ENCODE measurements at regions not wholly inside any gene's neighbourhood (a gene's known extent, or its start where the extent isn't known, plus 50 kb on each side); places are given as distances from the start of the nearest gene placed in this dataset.
A peak's percentile ranks its signal among the peaks of the same experiment; 100 is the strongest.

DNA sequence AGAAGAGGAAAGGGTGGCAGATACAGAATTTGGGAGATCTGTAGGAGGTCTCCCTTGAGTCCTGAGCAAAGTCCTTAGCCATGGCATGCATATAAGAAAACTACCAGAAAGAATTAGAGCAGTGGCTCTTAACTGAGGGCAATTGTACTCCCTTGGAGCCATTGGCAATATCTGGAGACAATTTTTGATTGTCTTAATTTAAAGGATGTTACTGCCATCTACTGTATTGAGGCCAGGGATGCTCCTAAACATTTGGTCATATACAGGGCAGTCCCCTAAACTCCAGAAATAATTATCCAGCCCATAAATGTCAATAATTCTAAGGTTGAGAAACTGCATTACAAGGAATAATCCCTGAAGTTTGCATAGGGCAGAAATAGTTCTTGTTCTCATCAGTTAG lies 136.4 kb upstream of the ODAD2 start:
- Mint-ChIP-seq H3K4me1 (peaks cover 0 to 6% (median under 1%) of the 10 kb centered on the region in 4 donors), H3K36me3 (peaks cover 47% of the 10 kb centered on the region), H3K27ac (no peak overlapping the region), H3K4me3 (no peak overlapping the region), H3K9me3 (peaks cover 2 to 27% (median 14%) of the 10 kb centered on the region in 7 donors), H3K27me3 (no peaks in the 10 kb centered on the region)
- Histone ChIP-seq H3K36me3 (ENCODE audit: control insufficient read depth, insufficient read depth, low read length) (peaks cover 4% of the 10 kb centered on the region), H3K9me3 (ENCODE audit: control insufficient read depth in 2 of 2, low read length in 2 of 2) (peaks cover 17 to 22% of the 10 kb centered on the region in 2 experiments), H3K27ac (ENCODE audit: insufficient read depth, low read length, poor library complexity, severe bottlenecking) (no peak overlapping the region), H3K27me3 (ENCODE audit: control insufficient read depth, insufficient read depth, low read length) (no peaks in the 10 kb centered on the region), H3K4me1 (ENCODE audit: control insufficient read depth, insufficient read depth, low read length, poor library complexity, severe bottlenecking) (no peaks in the 10 kb centered on the region), H3K4me3 (ENCODE audit: low read depth, low read length) (no peak overlapping the region)
- DNase-seq (no peak), ATAC-seq (ENCODE audit: low read depth in 2 of 2) (no peak)

DNA sequence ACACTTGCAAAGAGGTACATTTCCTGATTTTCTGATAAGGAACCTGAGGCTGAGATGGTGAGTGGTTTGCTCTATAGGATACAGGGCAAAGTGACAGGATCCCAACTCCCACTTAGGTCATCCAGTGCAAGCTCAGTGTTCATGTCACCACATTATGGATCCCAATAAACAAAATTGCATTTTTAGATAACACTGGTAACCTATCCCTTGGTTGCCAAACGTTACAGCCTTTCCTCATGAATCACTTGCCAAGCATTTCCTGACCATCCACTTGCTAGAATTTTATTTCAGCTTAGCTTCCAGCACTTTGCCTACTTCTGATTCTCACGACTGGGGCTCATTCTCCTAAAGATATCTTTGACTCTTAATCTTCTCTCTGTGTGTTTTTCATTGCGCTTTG lies 131.4 kb upstream of the ODAD2 start:
- Histone ChIP-seq H3K36me3 (ENCODE audit: control insufficient read depth, insufficient read depth, low read length) (no peaks in the 10 kb centered on the region), H3K27me3 (ENCODE audit: control insufficient read depth, insufficient read depth, low read length) (no peaks in the 10 kb centered on the region), H3K27ac (ENCODE audit: insufficient read depth, low read length, poor library complexity, severe bottlenecking) (no peak overlapping the region), H3K4me1 (ENCODE audit: control insufficient read depth, insufficient read depth, low read length, poor library complexity, severe bottlenecking) (no peaks in the 10 kb centered on the region), H3K9me3 (ENCODE audit: control insufficient read depth in 2 of 2, low read length in 2 of 2) (peaks cover 0 to 2% of the 10 kb centered on the region in 2 experiments), H3K4me3 (ENCODE audit: low read depth, low read length) (no peak overlapping the region)
- Mint-ChIP-seq H3K4me3 (no peak overlapping the region), H3K27me3 (no peaks in the 10 kb centered on the region), H3K4me1 (peaks cover 0 to 12% (median 1%) of the 10 kb centered on the region in 4 donors), H3K9me3 (peaks cover 0 to 16% (median 5%) of the 10 kb centered on the region in 7 donors), H3K27ac (no peak overlapping the region), H3K36me3 (peaks cover 52% of the 10 kb centered on the region)
- DNase-seq = no peak
- no peak for ATAC-seq (ENCODE audit: low read depth in 2 of 2)

DNA sequence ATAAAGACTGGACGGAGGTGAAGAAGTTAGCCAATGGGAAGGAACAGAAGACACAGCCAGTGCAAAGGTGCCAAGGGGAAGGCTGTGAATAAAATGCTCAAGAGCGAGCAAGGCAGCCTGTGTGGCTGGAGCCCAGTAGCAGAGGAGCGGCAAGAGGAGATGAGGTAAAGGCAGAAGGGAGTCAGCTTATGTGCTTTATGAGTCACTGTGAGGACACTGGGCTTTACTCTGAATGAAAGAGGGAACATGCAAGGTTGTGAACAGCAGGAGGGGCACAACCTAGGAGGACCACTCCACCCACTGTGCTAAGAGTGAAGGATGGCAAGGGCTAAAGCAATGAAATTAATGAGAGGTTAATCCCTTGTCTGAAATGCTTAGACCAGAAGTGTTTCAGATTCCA lies 129.0 kb upstream of the ODAD2 start:
- Mint-ChIP-seq H3K9me3 (peaks cover 0 to 12% (median 0%) of the 10 kb centered on the region in 7 donors), H3K36me3 (peaks cover 43% of the 10 kb centered on the region), H3K27ac (peak overlapping the region in 1 of 3 donors; percentile 70), H3K4me1 (peaks cover 0 to 12% (median 1%) of the 10 kb centered on the region in 4 donors), H3K27me3 (no peaks in the 10 kb centered on the region), H3K4me3 (no peak overlapping the region)
- H3K4me3 ChIP-seq (ENCODE audit: low read depth, low read length) = no peak overlapping the region
- H3K36me3 ChIP-seq (ENCODE audit: control insufficient read depth, insufficient read depth, low read length) = peaks cover 4% of the 10 kb centered on the region
- no peak for ATAC-seq (ENCODE audit: low read depth in 2 of 2)
- no peaks in the 10 kb centered on the region for H3K27me3 ChIP-seq (ENCODE audit: control insufficient read depth, insufficient read depth, low read length)
- no peak for DNase-seq
- H3K27ac ChIP-seq (ENCODE audit: insufficient read depth, low read length, poor library complexity, severe bottlenecking) = no peak overlapping the region
- no peaks in the 10 kb centered on the region for H3K9me3 ChIP-seq (ENCODE audit: control insufficient read depth in 2 of 2, low read length in 2 of 2)
- no peaks in the 10 kb centered on the region for H3K4me1 ChIP-seq (ENCODE audit: control insufficient read depth, insufficient read depth, low read length, poor library complexity, severe bottlenecking)

DNA sequence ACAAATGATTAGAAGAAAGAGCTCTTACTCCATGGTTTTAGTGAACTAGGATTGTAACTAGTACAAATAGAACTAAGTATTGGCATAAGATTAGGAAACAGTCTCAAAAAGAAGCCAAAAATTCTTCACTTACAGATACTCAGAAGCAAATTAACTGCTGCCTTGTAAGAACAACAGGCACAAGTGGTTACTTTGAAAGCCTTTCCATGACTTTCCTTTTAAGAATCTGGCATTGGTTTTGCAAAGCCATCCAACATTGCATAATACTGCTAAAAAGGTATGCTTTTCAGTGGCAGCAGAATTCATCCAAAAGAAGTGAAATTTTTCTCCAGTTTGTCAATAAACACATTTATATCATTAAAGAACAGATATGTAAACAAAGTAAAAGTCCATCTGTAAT lies 126.8 kb upstream of the ODAD2 start:
- Mint-ChIP-seq H3K4me1 (peaks cover 0 to 12% (median 1%) of the 10 kb centered on the region in 4 donors), H3K36me3 (peaks cover 49% of the 10 kb centered on the region), H3K27ac (no peak overlapping the region), H3K9me3 (peaks cover 0 to 12% (median 0%) of the 10 kb centered on the region in 7 donors), H3K4me3 (no peak overlapping the region), H3K27me3 (no peaks in the 10 kb centered on the region)
- no peaks in the 10 kb centered on the region for H3K9me3 ChIP-seq (ENCODE audit: control insufficient read depth in 2 of 2, low read length in 2 of 2)
- no peak overlapping the region for H3K27ac ChIP-seq (ENCODE audit: insufficient read depth, low read length, poor library complexity, severe bottlenecking)
- H3K27me3 ChIP-seq (ENCODE audit: control insufficient read depth, insufficient read depth, low read length) = no peaks in the 10 kb centered on the region
- H3K4me1 ChIP-seq (ENCODE audit: control insufficient read depth, insufficient read depth, low read length, poor library complexity, severe bottlenecking) = no peaks in the 10 kb centered on the region
- no peak for DNase-seq
- peaks cover 4% of the 10 kb centered on the region for H3K36me3 ChIP-seq (ENCODE audit: control insufficient read depth, insufficient read depth, low read length)
- no peak overlapping the region for H3K4me3 ChIP-seq (ENCODE audit: low read depth, low read length)
- no peak for ATAC-seq (ENCODE audit: low read depth in 2 of 2)

DNA sequence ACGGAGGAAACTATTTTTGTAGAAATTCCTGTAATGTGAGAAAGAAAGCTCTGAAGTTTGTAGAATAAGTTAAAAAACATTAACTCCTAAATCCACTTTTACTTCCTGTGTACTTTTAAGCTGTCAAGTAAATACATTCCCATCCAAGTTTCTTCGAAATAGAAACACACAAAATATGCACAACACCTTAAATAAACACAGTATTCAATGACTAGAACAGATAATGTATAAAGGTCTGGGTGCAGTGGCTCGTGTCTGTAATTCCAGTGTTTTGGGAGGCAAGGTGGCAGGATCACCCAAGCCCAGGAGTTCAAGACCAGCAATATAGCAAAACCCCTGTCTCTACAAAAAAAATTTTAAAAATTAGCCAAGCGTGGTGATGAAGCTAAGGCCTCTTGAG lies 121.9 kb upstream of the ODAD2 start:
- no peak overlapping the region for H3K4me3 ChIP-seq (ENCODE audit: low read depth, low read length)
- H3K27ac Mint-ChIP-seq = no peak overlapping the region
- no peaks in the 10 kb centered on the region for H3K9me3 Mint-ChIP-seq
- no peaks in the 10 kb centered on the region for H3K27me3 ChIP-seq (ENCODE audit: control insufficient read depth, insufficient read depth, low read length)
- ATAC-seq (ENCODE audit: low read depth in 2 of 2) (no peak), DNase-seq (no peak)
- H3K9me3 ChIP-seq (ENCODE audit: control insufficient read depth in 2 of 2, low read length in 2 of 2) = no peaks in the 10 kb centered on the region
- H3K4me3 Mint-ChIP-seq = no peak overlapping the region
- H3K4me1 ChIP-seq (ENCODE audit: control insufficient read depth, insufficient read depth, low read length, poor library complexity, severe bottlenecking) = no peaks in the 10 kb centered on the region
- no peaks in the 10 kb centered on the region for H3K27me3 Mint-ChIP-seq
- H3K36me3 Mint-ChIP-seq = peaks cover 47% of the 10 kb centered on the region
- H3K27ac ChIP-seq (ENCODE audit: insufficient read depth, low read length, poor library complexity, severe bottlenecking) = no peak overlapping the region
- peaks cover 0 to 5% (median 1%) of the 10 kb centered on the region in 4 donors for H3K4me1 Mint-ChIP-seq
- H3K36me3 ChIP-seq (ENCODE audit: control insufficient read depth, insufficient read depth, low read length) = peaks cover 11% of the 10 kb centered on the region

DNA sequence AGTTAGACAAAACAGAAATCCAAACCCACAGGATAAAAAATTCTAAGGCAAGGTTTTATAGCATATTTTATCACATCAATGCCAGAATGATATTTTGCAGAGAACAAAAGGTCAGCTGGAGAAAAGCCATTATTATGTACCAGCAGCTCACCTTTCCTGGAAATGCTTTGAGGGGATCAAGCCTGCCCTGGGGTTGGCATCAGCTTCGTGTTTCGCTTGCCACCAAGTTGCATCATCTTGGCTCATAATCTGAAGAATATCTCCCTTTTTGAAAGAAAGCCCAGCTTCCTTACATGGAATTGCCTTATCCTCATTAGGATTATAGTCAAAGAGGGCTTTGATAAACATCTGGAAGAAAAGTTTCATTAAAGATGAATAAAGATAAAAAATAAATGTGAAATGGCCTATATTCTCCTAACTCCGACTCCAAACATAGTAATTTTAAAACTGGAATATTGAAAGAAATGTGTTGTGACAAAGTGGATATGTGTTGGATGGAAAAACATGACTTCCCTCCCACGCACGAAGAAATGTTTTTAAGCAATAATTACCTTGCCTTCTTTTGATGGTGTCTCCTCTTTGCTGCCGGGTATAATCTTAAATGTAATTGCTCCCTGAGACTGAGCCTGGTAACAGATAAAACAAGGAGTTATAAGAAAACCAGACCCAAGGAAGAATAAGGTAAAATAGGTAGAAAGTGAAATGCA lies 121.3 kb upstream of the ODAD2 start:
- H3K36me3 Mint-ChIP-seq = peaks cover 47% of the 10 kb centered on the region
- ATAC-seq (ENCODE audit: low read depth in 2 of 2) (no peak), DNase-seq (no peak)
- no peaks in the 10 kb centered on the region for H3K27me3 ChIP-seq (ENCODE audit: control insufficient read depth, insufficient read depth, low read length)
- H3K9me3 Mint-ChIP-seq = no peaks in the 10 kb centered on the region
- H3K4me3 Mint-ChIP-seq = no peak overlapping the region
- H3K27me3 Mint-ChIP-seq = no peaks in the 10 kb centered on the region
- H3K36me3 ChIP-seq (ENCODE audit: control insufficient read depth, insufficient read depth, low read length) = peaks cover 11% of the 10 kb centered on the region
- H3K27ac Mint-ChIP-seq = no peak overlapping the region
- H3K9me3 ChIP-seq (ENCODE audit: control insufficient read depth in 2 of 2, low read length in 2 of 2) = no peaks in the 10 kb centered on the region
- no peaks in the 10 kb centered on the region for H3K4me1 ChIP-seq (ENCODE audit: control insufficient read depth, insufficient read depth, low read length, poor library complexity, severe bottlenecking)
- H3K4me3 ChIP-seq (ENCODE audit: low read depth, low read length) = no peak overlapping the region
- no peak overlapping the region for H3K27ac ChIP-seq (ENCODE audit: insufficient read depth, low read length, poor library complexity, severe bottlenecking)
- peaks cover 0 to 5% (median 1%) of the 10 kb centered on the region in 4 donors for H3K4me1 Mint-ChIP-seq

DNA sequence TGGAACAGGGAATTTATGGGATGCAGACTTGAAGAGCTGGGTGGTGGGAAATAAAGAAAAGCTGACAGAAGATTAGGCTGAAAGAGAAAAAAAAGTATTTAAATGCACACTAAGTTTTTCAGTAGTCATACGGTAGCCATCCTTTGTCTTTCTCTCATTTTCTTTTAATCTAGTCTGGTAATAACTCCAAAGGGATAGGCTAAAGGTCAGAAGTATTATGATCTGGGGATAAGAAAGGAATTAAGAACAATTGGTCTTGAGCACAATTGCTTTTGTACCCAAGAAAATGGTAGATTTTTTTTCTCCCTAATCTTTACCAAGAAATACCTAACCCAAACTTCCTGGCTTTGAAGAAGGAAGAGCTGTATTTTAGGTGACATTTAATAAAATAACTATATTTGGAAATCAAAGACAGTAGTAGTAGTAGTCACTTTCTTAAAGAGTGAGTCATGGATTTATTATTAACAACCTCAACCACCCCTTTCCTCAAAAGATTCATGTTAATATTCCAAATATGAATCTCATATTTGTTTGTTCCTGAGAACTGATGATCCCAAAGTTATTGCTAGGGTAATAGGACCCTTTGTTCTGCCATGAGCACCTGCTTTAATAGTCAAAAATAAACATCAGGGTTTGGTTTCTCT lies 120.2 kb upstream of the ODAD2 start:
- ATAC-seq (ENCODE audit: low read depth in 2 of 2) = no peak
- no peaks in the 10 kb centered on the region for H3K27me3 ChIP-seq (ENCODE audit: control insufficient read depth, insufficient read depth, low read length)
- Mint-ChIP-seq H3K4me1 (peaks cover 0 to 5% (median 1%) of the 10 kb centered on the region in 4 donors), H3K36me3 (peaks cover 42% of the 10 kb centered on the region), H3K4me3 (no peak overlapping the region), H3K27me3 (no peaks in the 10 kb centered on the region), H3K27ac (peak overlapping the region in 1 of 3 donors; percentile 6), H3K9me3 (no peaks in the 10 kb centered on the region)
- no peaks in the 10 kb centered on the region for H3K4me1 ChIP-seq (ENCODE audit: control insufficient read depth, insufficient read depth, low read length, poor library complexity, severe bottlenecking)
- H3K36me3 ChIP-seq (ENCODE audit: control insufficient read depth, insufficient read depth, low read length) = peaks cover 9% of the 10 kb centered on the region
- no peaks in the 10 kb centered on the region for H3K9me3 ChIP-seq (ENCODE audit: control insufficient read depth in 2 of 2, low read length in 2 of 2)
- H3K27ac ChIP-seq (ENCODE audit: insufficient read depth, low read length, poor library complexity, severe bottlenecking) = no peak overlapping the region
- DNase-seq = peak in 1 of 3 donors; percentile 1
- H3K4me3 ChIP-seq (ENCODE audit: low read depth, low read length) = no peak overlapping the region

DNA sequence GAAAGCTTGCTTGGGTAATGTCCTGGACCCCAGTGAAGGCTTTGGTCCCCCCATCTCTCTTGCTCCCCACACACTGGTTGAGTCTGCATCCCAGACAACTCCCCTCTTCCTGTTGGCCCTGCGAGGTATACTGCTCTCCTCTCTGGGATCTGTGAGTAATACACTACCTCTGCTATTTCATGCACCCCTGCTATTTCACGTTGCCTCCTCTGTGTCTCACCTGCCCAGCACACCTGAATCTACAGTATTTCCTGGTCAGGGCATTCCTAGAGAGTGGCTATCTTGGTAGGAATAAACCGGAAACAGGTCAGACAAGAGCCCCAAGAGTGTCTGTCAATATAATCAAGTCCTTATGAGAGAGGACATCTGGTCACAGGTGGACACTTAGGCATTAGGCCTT lies 114.3 kb upstream of the ODAD2 start:
- no peaks in the 10 kb centered on the region for H3K36me3 ChIP-seq (ENCODE audit: control insufficient read depth, insufficient read depth, low read length)
- H3K4me1 ChIP-seq (ENCODE audit: control insufficient read depth, insufficient read depth, low read length, poor library complexity, severe bottlenecking) = no peaks in the 10 kb centered on the region
- Mint-ChIP-seq H3K4me3 (no peak overlapping the region), H3K4me1 (no peaks in the 10 kb centered on the region), H3K36me3 (peaks cover 14% of the 10 kb centered on the region), H3K27ac (no peak overlapping the region), H3K27me3 (no peaks in the 10 kb centered on the region), H3K9me3 (peaks cover 0 to 2% (median 0%) of the 10 kb centered on the region in 7 donors)
- no peak for ATAC-seq (ENCODE audit: low read depth in 2 of 2)
- H3K9me3 ChIP-seq (ENCODE audit: control insufficient read depth in 2 of 2, low read length in 2 of 2) = no peaks in the 10 kb centered on the region
- no peaks in the 10 kb centered on the region for H3K27me3 ChIP-seq (ENCODE audit: control insufficient read depth, insufficient read depth, low read length)
- H3K27ac ChIP-seq (ENCODE audit: insufficient read depth, low read length, poor library complexity, severe bottlenecking) = no peak overlapping the region
- no peak for DNase-seq
- H3K4me3 ChIP-seq (ENCODE audit: low read depth, low read length) = no peak overlapping the region

Data from CD4-positive, CD25-positive, alpha-beta regulatory T cell (primary cell).